Prostate gland (tissue), 2 donors: ENCODE measurements at regions not wholly inside any gene's neighbourhood (a gene's known extent, or its start where the extent isn't known, plus 50 kb on each side); places are given as distances from the start of the nearest gene placed in this dataset.
"Not testable (repeated sequence)": the region's sequence is repeated elsewhere in the genome, so short reads cannot be mapped to it uniquely, and the experiment has no call there.

Source experiments
- CTCF ChIP-seq, 4 experiments: fragments of 200-600 bp in 2 of 4; fragments of 450-650 bp in 2 of 4; sonication (generic) in 2 of 4; IDR thresholded peaks; 1 replicate in 3 of 4; 2 replicates in 1 of 4; pipeline ENCODE4 v1.5.1; 2016 to 2019; ENCODE audit warnings: antibody characterized with exemption in 4 of 4, mild to moderate bottlenecking in 2 of 4, moderate library complexity in 2 of 4
- POLR2A ChIP-seq: fragments of 450-650 bp; IDR thresholded peaks from one replicate; pipeline ENCODE4 v1.6.1; 2016; ENCODE audit warnings: antibody characterized with exemption, mild to moderate bottlenecking
- POLR2AphosphoS5 ChIP-seq: sonication (generic); formaldehyde crosslinking; IDR thresholded peaks from one replicate; pipeline ENCODE4 v1.6.1; 2017; ENCODE audit warnings: antibody characterized with exemption

- TF ChIP-seq CTCF (IDR thresholded peaks at IDR 0.05); POLR2A; POLR2AphosphoS5: not testable (repeated sequence)
Observed at GRCh38 chr13:109265438-109265742, 521.0 kb downstream of the IRS2 start.
